Breast epithelium (tissue), 4 donors: ENCODE measurements at regions not wholly inside any gene's neighbourhood (a gene's known extent, or its start where the extent isn't known, plus 50 kb on each side); places are given as distances from the start of the nearest gene placed in this dataset.

Experiments
- DNase-seq, 2 donors: peaks; one replicate each; pipeline ENCODE4 v3.0.0-alpha.2; 2019; ENCODE audit warnings: low spot score in 2 of 2
- H3K27ac ChIP-seq, 2 donors: fragments of 200-600 bp; sonication (generic) in 1 of 2; one replicate each; pipeline ENCODE4 v1.5.1; 2016 to 2019; ENCODE audit warnings: mild to moderate bottlenecking in 1 of 2
- H3K27me3 ChIP-seq, 2 donors: fragments of 200-600 bp; sonication (generic) in 1 of 2; one replicate each; pipeline versions ENCODE4 v1.5.1 to v1.6.0; 2017 to 2019; ENCODE audit warnings: control low read depth in 1 of 2, mild to moderate bottlenecking in 1 of 2
- H3K36me3 ChIP-seq: fragments of 200-600 bp; one replicate; pipeline ENCODE4 v1.5.1; 2019
- H3K4me1 ChIP-seq, 2 donors: fragments of 200-600 bp; sonication (generic); one replicate each; pipeline ENCODE4 v1.5.1; 2016 to 2019; ENCODE audit warnings: control low read depth in 1 of 2
- H3K4me3 ChIP-seq, 3 donors: fragments of 200-600 bp; sonication (generic); 1 replicate in 2 of 3; 2 replicates in 1 of 3; pipeline ENCODE4 v1.5.1; 2016 to 2019; ENCODE audit warnings: mild to moderate bottlenecking in 3 of 3, moderate library complexity in 2 of 3
- H3K9me3 ChIP-seq, 2 donors: fragments of 200-600 bp; sonication (generic) in 1 of 2; one replicate each; pipeline ENCODE4 v1.5.1; 2016 to 2019; ENCODE audit warnings: control low read depth in 1 of 2
- CTCF ChIP-seq, 3 donors: fragments of 450-650 bp; IDR thresholded peaks; one replicate each; pipeline ENCODE4 v1.5.1; 2016 to 2017; ENCODE audit warnings: antibody characterized with exemption in 3 of 3, mild to moderate bottlenecking in 3 of 3, moderate library complexity in 3 of 3
- POLR2A ChIP-seq: fragments of 450-650 bp; IDR thresholded peaks from one replicate; pipeline ENCODE4 v1.6.1; 2016; ENCODE audit warnings: antibody characterized with exemption, mild to moderate bottlenecking, moderate library complexity
- POLR2AphosphoS5 ChIP-seq, 3 donors: sonication (generic); formaldehyde crosslinking; IDR thresholded peaks; one replicate each; pipeline ENCODE4 v1.6.1; 2017; ENCODE audit warnings: antibody characterized with exemption in 3 of 3
- intact Hi-C: fragments of 100-400 bp; cut with DNase I; formaldehyde crosslinking; loops from one replicate; pipeline ENCODE4 v1.15.1; 2023; ENCODE audit warnings: low total_unique reads

- H3K36me3 ChIP-seq, result no peaks in the 10 kb centered on the region
- H3K27ac ChIP-seq, result no peak overlapping the region
- intact Hi-C loops, result no loop called here
- DNase-seq, result no peak
- no peak overlapping the region for H3K4me3 ChIP-seq
- TF ChIP-seq CTCF (IDR thresholded peaks at IDR 0.05) (no peak), POLR2AphosphoS5 (IDR thresholded peaks at IDR 0.05) (peak in 1 of 3 donors; percentile 15)
- no peaks in the 10 kb centered on the region for H3K4me1 ChIP-seq
- no peaks in the 10 kb centered on the region for H3K9me3 ChIP-seq
- no peaks in the 10 kb centered on the region for H3K27me3 ChIP-seq
Observed at GRCh38 chr9:88791105-88791805, 200.0 kb upstream of the S1PR3 start.

- H3K27me3 ChIP-seq, result no peaks in the 10 kb centered on the region
- TF ChIP-seq POLR2AphosphoS5 (IDR thresholded peaks at IDR 0.05) (no peak), POLR2A (no peak), CTCF (IDR thresholded peaks at IDR 0.05) (no peak)
- no peaks in the 10 kb centered on the region for H3K4me1 ChIP-seq
- no peak for DNase-seq
- no peak overlapping the region for H3K27ac ChIP-seq
- no peaks in the 10 kb centered on the region for H3K36me3 ChIP-seq
- no peaks in the 10 kb centered on the region for H3K9me3 ChIP-seq
- intact Hi-C loops, result no loop called here
- no peak overlapping the region for H3K4me3 ChIP-seq
Observed at GRCh38 chr9:88792502-88792901, 198.8 kb upstream of the S1PR3 start.

GRCh38 chr9:88794100-88794499 is 197.2 kb upstream of the S1PR3 start:
- Histone ChIP-seq H3K4me3 (no peak overlapping the region), H3K9me3 (no peaks in the 10 kb centered on the region), H3K36me3 (no peaks in the 10 kb centered on the region), H3K27ac (no peak overlapping the region), H3K27me3 (no peaks in the 10 kb centered on the region), H3K4me1 (no peaks in the 10 kb centered on the region)
- no peak for DNase-seq
- TF ChIP-seq CTCF (IDR thresholded peaks at IDR 0.05), result no peak
- TF ChIP-seq POLR2A, result no peak
- intact Hi-C loops, result no loop called here

- TF ChIP-seq CTCF (IDR thresholded peaks at IDR 0.05) (no peak), POLR2A (no peak), POLR2AphosphoS5 (IDR thresholded peaks at IDR 0.05) (no peak)
- Histone ChIP-seq H3K4me3 (no peak overlapping the region), H3K4me1 (no peaks in the 10 kb centered on the region), H3K27me3 (no peaks in the 10 kb centered on the region), H3K27ac (no peak overlapping the region), H3K9me3 (no peaks in the 10 kb centered on the region), H3K36me3 (no peaks in the 10 kb centered on the region)
- no peak for DNase-seq
- intact Hi-C loops, result no loop called here
Observed at GRCh38 chr9:88796947-88797346, 194.3 kb upstream of the S1PR3 start.

- no peaks in the 10 kb centered on the region for H3K27me3 ChIP-seq
- no peaks in the 10 kb centered on the region for H3K4me1 ChIP-seq
- H3K36me3 ChIP-seq, result no peaks in the 10 kb centered on the region
- intact Hi-C loops, result no loop called here
- TF ChIP-seq POLR2AphosphoS5 (IDR thresholded peaks at IDR 0.05) (no peak), CTCF (IDR thresholded peaks at IDR 0.05) (no peak), POLR2A (no peak)
- no peak overlapping the region for H3K27ac ChIP-seq
- H3K4me3 ChIP-seq, result no peak overlapping the region
- no peaks in the 10 kb centered on the region for H3K9me3 ChIP-seq
- no peak for DNase-seq
Observed at GRCh38 chr9:88798476-88798875, 192.8 kb upstream of the S1PR3 start.
